AG08396 (cell line): ENCODE measurements at regions not wholly inside any gene's neighbourhood (a gene's known extent, or its start where the extent isn't known, plus 50 kb on each side); places are given as distances from the start of the nearest gene placed in this dataset.
"Not testable (repeated sequence)": the region's sequence is repeated elsewhere in the genome, so short reads cannot be mapped to it uniquely, and the experiment has no call there.

Source experiments
- DNase-seq: peaks from one replicate; pipeline ENCODE4 v3.0.0; 2012; ENCODE audit warnings: low spot score, mixed read lengths

GRCh38 chrX:42290608-42291007, 367.3 kb upstream of the CASK start:
- DNase-seq = peak; percentile 6

- DNase-seq = no peak
Observed at GRCh38 chrX:42289492-42290385, 366.4 kb upstream of the CASK start.

- DNase-seq = not testable (repeated sequence)
Observed at GRCh38 chrX:42285681-42286080, 362.3 kb upstream of the CASK start.

DNA sequence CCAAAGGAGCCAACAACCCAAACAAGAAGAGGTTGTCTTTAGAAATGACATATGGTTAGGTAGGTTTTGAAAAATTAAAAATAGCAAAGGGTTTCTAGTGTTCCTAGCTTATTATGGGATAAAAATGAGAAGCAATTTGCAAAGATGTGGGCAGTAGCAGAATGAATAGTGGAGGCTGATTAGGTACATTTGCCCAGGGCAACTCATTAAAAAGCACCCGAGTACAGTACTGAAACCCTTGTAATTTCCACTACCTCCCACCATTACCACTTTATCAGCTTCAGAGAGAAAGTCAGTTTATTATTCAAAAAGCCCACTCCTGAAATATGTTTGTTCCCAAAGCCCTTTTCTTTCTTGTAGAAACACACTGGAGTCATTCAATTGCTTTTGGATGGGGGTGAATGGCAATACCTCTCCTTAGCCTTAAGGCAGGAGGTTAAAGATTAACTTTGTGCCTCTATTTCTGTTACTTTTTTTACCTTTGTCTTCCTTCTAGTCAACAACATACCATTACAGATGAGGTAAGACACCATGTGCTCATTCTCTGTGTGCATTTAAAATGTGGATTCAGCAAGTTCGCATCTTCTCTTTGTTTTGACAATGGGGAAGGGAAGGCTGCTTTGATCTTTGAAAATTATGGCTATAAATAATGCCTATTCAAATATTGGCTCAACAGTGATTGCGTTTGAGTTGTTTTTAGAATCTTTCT, 353.8 kb upstream of the CASK start:
- DNase-seq = no peak

DNA sequence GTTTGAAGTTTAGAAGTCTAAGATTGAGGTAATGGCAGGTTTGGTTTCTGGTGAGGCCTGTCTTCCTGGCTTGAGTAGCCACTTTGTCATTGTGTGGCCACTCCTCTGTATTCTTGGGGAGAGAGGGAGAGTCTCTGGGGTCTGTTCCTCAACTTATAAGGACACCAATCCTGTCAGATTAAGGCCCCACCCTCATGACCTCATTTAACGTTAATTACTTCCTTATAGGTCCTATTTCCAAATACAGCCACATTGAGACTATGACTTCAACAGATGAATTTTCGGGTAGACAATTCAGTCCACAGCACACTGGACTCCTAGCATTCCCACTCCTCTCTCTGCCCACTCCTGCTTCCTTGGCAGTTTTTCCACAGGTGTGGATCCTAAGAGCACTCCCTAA, 350.8 kb upstream of the CASK start:
- DNase-seq = no peak

DNA sequence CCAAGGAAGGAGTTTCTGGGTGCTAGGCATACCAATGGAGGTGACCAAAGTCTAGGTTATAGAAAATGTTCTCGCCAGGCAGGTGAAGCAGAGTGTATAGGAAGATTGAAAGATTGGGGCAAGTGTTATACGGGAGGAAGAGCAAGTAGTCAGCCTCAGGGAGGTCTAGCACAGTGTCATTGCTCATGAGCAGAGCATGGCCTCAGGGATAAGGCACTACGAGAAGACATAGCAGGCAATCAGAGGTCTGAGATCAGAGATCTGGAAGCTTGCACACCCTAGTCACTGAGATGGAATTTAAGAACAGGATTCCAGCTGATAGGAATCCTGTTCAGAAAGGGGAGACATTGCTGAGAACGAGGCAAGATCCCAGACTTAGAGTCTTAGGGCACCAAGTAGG, 350.0 kb upstream of the CASK start:
- no peak for DNase-seq

GRCh38 chrX:42269186-42269585, 345.8 kb upstream of the CASK start:
- DNase-seq = no peak

DNA sequence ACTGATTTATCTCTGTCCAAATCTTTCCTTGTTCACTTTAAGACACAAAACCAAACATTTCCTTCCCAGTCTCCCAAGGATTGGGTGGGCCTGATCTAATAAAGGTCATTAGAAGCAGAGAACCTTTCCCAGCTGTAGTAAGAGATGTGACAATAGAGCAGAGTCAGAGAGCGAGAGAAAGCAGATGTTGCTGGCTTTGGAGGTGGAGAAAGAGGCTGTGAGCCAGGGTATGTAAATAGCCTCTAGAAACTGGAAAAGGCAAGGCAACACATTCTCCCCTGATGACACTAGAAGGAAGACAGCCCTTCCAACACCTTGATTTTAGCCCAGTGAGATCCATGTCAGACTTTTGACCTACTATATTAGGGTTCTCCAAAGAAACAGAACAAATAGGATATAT, 337.5 kb upstream of the CASK start:
- DNase-seq = no peak

DNA sequence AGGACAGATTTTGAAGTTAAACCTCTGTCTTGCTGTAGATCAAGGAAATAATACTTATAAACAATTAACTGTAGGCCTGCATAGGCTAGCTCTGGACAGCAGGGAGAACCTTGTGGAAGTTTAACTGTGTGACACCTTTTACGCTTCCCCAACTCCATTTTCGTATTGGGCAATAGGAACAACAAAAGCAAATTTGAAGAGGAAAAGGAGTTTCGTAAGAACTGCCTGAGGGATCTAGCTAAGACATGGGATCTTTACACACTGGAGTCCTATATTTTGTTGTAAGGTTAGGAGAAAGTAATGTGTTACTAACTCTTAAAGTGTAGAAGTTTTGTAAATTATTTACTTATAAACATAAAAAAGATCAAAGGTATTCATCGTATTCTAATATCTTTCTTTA, 324.9 kb upstream of the CASK start:
- no peak for DNase-seq

DNA sequence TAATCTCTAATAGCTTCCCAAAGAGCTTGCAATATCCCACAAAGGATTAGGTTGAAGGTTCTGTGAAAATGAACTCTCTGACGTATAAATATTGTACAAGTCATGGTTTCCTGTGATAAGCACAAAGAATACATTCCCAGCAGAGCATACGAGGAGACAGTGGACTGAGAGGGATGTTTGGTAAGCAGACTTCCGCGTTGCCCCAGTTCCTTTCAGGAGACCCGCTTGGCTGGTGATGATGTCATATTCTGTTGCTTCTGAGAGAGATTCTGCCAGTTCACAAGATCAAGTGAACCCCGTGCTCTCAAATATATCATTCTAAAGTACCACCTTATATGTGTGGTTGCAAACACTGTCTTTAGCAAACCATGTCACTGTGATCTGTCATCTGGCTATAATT, 323.9 kb upstream of the CASK start:
- no peak for DNase-seq

GRCh38 chrX:42246814-42247213, 323.5 kb upstream of the CASK start:
- DNase-seq = no peak

- no peak for DNase-seq
Observed at GRCh38 chrX:42242004-42242403, 318.6 kb upstream of the CASK start.

DNA sequence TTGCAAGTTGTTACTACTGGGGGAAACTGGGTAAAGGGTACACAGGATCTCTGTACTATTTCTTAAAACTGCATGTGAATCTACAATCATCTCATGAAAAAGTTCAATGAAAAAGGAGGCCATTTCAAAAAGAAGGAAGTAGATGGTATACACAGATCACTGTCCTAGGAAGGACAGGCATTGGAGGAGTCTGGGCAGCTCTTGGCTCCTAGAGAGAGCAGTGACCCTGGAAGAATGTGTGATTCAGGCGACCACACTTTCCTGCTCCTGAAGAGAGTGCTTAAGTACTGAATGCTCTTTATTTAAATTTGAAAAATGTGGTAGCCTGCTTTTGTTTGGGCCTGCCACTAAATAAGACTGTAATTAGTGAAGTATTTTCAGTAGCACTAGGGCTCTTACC, 318.1 kb upstream of the CASK start:
- no peak for DNase-seq

DNA sequence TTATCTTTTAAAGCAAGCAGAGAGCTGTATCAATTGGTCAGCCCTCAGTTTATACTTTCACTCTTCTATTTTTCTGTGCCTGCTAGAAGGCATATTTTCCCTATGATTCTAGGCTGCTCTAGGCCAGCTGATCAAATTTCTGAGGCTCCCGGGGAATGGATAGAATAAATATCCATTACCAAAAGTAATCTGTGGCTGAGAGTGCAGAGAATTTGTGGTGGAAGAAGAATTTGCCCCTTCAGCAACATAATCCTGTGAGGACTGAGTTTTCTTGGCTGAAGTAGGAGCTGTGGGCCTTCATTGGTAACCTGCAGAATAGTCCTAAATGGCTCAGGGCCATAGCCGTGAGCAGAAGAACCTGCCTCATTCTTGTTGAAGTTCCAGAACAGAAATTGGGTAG, 314.6 kb upstream of the CASK start:
- peak; percentile 22 for DNase-seq

- DNase-seq = no peak
Observed at GRCh38 chrX:42229533-42229932, 306.2 kb upstream of the CASK start.

- DNase-seq = no peak
Observed at GRCh38 chrX:42220666-42221065, 297.3 kb upstream of the CASK start.

- no peak for DNase-seq
Observed at GRCh38 chrX:42220083-42220482, 296.7 kb upstream of the CASK start.

- no peak for DNase-seq
Observed at GRCh38 chrX:42219231-42219630, 295.9 kb upstream of the CASK start.

DNA sequence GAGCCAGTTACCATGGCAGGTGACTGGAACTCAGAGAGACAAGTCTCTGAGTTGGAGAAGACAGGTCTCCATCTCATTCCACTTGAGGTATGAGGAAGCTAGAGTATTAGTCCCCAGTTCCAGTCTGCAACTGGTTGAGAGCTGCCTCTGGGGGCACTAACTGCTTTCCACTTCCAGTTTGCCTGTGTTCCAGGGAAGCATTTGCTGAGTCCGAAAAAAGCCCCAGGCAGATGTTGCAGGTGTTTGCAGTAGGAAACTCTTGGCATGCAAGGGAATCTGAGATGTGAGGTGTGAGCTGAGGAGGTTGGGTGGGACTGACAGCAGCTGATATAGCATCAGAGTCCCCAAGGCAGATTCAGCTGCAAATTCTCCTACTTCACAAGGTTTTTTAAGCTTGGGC, 272.2 kb upstream of the CASK start:
- no peak for DNase-seq

- DNase-seq = no peak
Observed at GRCh38 chrX:42189576-42189975, 266.2 kb upstream of the CASK start.

GRCh38 chrX:42188730-42189129, 265.4 kb upstream of the CASK start:
- DNase-seq = no peak

- no peak for DNase-seq
Observed at GRCh38 chrX:42176789-42177188, 253.4 kb upstream of the CASK start.

DNA sequence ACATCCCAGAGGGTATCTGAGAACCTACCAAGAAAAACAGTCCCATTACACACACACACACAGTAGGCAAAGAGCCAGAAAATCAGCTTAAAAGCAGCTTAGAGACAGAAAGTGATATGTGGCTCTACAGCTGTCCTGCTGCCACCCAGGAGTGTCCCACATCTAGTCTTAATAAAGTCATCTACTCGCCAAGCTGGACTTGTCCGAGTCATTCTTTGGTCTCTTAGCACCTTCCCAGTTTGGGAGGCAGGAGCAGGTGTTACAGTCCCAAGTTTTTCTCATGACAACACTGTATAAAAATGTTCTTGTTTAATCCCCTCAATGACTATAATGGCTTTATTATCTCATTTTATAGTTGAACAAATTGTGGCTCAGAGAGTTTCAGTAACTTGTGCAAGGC, 252.5 kb upstream of the CASK start:
- DNase-seq = no peak

DNA sequence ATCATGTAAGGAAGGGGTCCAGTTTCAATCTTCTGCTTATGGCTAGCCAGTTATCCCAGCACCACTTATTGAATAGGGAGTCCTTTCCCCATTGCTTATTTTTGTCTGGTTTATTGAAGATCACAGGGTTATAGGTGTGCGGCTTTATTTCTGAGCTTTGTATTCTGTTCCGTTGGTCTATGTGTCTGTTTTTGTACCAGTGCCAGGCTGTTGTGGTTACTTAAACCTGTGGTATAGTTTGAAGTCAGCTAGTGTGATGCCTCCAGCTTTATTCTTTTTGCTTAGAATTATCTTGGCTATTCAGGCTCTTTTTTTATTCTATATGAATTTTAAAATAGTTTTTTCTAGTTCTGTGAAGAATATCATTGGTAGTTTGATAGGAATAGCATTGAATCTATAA, 234.6 kb upstream of the CASK start:
- not testable (repeated sequence) for DNase-seq
